ENCODE measurements at regions not wholly inside any gene's neighbourhood (a gene's known extent, or its start where the extent isn't known, plus 50 kb on each side); places are given as distances from the start of the nearest gene placed in this dataset.

GRCh38 chr3:66165660-66166059, 55.1 kb upstream of the SLC25A26 start:
- Histone ChIP-seq H3K27ac (ENCODE audit: low read length) (no peak overlapping the region), H3K9ac (ENCODE audit: low read length) (no peak overlapping the region), H3K9me2 (ENCODE audit: insufficient read depth, low read length) (no peaks in the 10 kb centered on the region), H3K27me3 (ENCODE audit: insufficient read depth, low read depth, low read length) (no peaks in the 10 kb centered on the region), H3K79me2 (replicated peaks; ENCODE audit: insufficient read depth, low read length) (no peaks in the 10 kb centered on the region), H3K4me2 (ENCODE audit: low read length) (no peak overlapping the region), H3K4me3 (ENCODE audit: low read length) (no peak overlapping the region), H3K36me3 (ENCODE audit: insufficient read depth, low read length) (no peaks in the 10 kb centered on the region), H2AFZ (ENCODE audit: low read depth, low read length) (no peak overlapping the region), H3K9me3 (ENCODE audit: low read length) (no peaks in the 10 kb centered on the region), H3F3A (ENCODE audit: insufficient read depth, low read length, poor library complexity, severe bottlenecking) (no peaks in the 10 kb centered on the region), H4K20me1 (ENCODE audit: insufficient read depth) (no peaks in the 10 kb centered on the region)
- TF ChIP-seq MXI1 (conservative IDR thresholded peaks at IDR 0.05; ENCODE audit: poor library complexity, severe bottlenecking) (no peak), EP300 (conservative IDR thresholded peaks at IDR 0.05; ENCODE audit: poor library complexity, severe bottlenecking) (no peak), EZH2 (IDR thresholded peaks at IDR 0.05; ENCODE audit: borderline replicate concordance, insufficient read depth, low read length, poor library complexity, severe bottlenecking) (no peak), POLR2AphosphoS5 (IDR thresholded peaks at IDR 0.05) (no peak), RAD21 (conservative IDR thresholded peaks at IDR 0.05) (no peak), TAF1 (IDR thresholded peaks at IDR 0.05; ENCODE audit: low read depth) (no peak), SMC3 (conservative IDR thresholded peaks at IDR 0.05; ENCODE audit: poor library complexity) (no peak)
- TF ChIP-seq, protein P1, sequence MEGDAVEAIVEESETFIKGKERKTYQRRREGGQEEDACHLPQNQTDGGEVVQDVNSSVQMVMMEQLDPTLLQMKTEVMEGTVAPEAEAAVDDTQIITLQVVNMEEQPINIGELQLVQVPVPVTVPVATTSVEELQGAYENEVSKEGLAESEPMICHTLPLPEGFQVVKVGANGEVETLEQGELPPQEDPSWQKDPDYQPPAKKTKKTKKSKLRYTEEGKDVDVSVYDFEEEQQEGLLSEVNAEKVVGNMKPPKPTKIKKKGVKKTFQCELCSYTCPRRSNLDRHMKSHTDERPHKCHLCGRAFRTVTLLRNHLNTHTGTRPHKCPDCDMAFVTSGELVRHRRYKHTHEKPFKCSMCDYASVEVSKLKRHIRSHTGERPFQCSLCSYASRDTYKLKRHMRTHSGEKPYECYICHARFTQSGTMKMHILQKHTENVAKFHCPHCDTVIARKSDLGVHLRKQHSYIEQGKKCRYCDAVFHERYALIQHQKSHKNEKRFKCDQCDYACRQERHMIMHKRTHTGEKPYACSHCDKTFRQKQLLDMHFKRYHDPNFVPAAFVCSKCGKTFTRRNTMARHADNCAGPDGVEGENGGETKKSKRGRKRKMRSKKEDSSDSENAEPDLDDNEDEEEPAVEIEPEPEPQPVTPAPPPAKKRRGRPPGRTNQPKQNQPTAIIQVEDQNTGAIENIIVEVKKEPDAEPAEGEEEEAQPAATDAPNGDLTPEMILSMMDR (IDR thresholded peaks at IDR 0.05; ENCODE audit: poor library complexity, severe bottlenecking) = no peak
- TF ChIP-seq, protein P2, sequence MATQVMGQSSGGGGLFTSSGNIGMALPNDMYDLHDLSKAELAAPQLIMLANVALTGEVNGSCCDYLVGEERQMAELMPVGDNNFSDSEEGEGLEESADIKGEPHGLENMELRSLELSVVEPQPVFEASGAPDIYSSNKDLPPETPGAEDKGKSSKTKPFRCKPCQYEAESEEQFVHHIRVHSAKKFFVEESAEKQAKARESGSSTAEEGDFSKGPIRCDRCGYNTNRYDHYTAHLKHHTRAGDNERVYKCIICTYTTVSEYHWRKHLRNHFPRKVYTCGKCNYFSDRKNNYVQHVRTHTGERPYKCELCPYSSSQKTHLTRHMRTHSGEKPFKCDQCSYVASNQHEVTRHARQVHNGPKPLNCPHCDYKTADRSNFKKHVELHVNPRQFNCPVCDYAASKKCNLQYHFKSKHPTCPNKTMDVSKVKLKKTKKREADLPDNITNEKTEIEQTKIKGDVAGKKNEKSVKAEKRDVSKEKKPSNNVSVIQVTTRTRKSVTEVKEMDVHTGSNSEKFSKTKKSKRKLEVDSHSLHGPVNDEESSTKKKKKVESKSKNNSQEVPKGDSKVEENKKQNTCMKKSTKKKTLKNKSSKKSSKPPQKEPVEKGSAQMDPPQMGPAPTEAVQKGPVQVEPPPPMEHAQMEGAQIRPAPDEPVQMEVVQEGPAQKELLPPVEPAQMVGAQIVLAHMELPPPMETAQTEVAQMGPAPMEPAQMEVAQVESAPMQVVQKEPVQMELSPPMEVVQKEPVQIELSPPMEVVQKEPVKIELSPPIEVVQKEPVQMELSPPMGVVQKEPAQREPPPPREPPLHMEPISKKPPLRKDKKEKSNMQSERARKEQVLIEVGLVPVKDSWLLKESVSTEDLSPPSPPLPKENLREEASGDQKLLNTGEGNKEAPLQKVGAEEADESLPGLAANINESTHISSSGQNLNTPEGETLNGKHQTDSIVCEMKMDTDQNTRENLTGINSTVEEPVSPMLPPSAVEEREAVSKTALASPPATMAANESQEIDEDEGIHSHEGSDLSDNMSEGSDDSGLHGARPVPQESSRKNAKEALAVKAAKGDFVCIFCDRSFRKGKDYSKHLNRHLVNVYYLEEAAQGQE (IDR thresholded peaks at IDR 0.05; ENCODE audit: borderline replicate concordance) = no peak

DNA sequence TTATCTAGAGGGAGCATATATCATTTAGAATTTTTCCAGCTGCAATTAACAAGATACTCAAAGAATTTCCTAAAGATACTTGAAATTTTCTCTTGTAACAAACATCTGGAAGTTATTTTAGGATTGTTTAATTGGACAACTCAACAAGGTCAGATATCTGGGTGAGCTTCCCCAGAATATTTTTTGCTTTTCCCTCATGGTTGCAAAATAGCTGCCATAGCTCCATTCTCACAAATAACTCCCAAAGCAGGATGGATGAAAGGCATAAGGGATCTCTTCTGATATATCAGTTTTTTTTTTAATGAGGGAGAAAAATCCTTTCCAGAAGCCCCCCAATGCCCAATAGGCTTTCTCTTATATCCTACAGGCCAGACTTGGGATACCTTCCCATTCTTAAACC, 56.6 kb upstream of the SLC25A26 start:
- no peak overlapping the region for H3K9ac ChIP-seq (ENCODE audit: low read length)
- H3K27ac ChIP-seq (ENCODE audit: low read length) = no peak overlapping the region
- no peaks in the 10 kb centered on the region for H3K9me3 ChIP-seq (ENCODE audit: low read length)
- H2AFZ ChIP-seq (ENCODE audit: low read depth, low read length) = no peak overlapping the region
- H3F3A ChIP-seq (ENCODE audit: insufficient read depth, low read length, poor library complexity, severe bottlenecking) = no peaks in the 10 kb centered on the region
- TF ChIP-seq, protein P2 (IDR thresholded peaks at IDR 0.05; ENCODE audit: borderline replicate concordance) = no peak
- no peak for TF ChIP-seq TAF1 (IDR thresholded peaks at IDR 0.05; ENCODE audit: low read depth)
- TF ChIP-seq EP300 (conservative IDR thresholded peaks at IDR 0.05; ENCODE audit: poor library complexity, severe bottlenecking) = no peak
- TF ChIP-seq RAD21 (conservative IDR thresholded peaks at IDR 0.05) = no peak
- TF ChIP-seq SMC3 (conservative IDR thresholded peaks at IDR 0.05; ENCODE audit: poor library complexity) = no peak
- TF ChIP-seq, protein P1 (IDR thresholded peaks at IDR 0.05; ENCODE audit: poor library complexity, severe bottlenecking) = no peak
- TF ChIP-seq POLR2AphosphoS5 (IDR thresholded peaks at IDR 0.05) = no peak
- TF ChIP-seq EZH2 (IDR thresholded peaks at IDR 0.05; ENCODE audit: borderline replicate concordance, insufficient read depth, low read length, poor library complexity, severe bottlenecking) = no peak
- no peak overlapping the region for H3K4me3 ChIP-seq (ENCODE audit: low read length)
- H3K27me3 ChIP-seq (ENCODE audit: insufficient read depth, low read depth, low read length) = no peaks in the 10 kb centered on the region
- no peaks in the 10 kb centered on the region for H3K79me2 ChIP-seq (replicated peaks; ENCODE audit: insufficient read depth, low read length)
- no peak overlapping the region for H3K4me2 ChIP-seq (ENCODE audit: low read length)
- no peaks in the 10 kb centered on the region for H3K9me2 ChIP-seq (ENCODE audit: insufficient read depth, low read length)
- no peaks in the 10 kb centered on the region for H3K36me3 ChIP-seq (ENCODE audit: insufficient read depth, low read length)
- no peaks in the 10 kb centered on the region for H4K20me1 ChIP-seq (ENCODE audit: insufficient read depth)

All from neural cell (in vitro differentiated cells).